KBM-7 (cell line): ENCODE measurements at regions not wholly inside any gene's neighbourhood (a gene's known extent, or its start where the extent isn't known, plus 50 kb on each side); places are given as distances from the start of the nearest gene placed in this dataset.

ENCODE experiments used
- DNase-seq: peaks from one replicate; pipeline ENCODE4 v3.0.0-alpha.2; 2015
- in situ Hi-C: fragments of 300-500 bp; cut with MboI; formaldehyde crosslinking; loops from 2 replicates; pipeline ENCODE4 v1.14.3; 2020; ENCODE audit warnings: low sequenced_read_pairs, low pct_unique_long_range_greater_than_20kb, mixed read lengths

DNA sequence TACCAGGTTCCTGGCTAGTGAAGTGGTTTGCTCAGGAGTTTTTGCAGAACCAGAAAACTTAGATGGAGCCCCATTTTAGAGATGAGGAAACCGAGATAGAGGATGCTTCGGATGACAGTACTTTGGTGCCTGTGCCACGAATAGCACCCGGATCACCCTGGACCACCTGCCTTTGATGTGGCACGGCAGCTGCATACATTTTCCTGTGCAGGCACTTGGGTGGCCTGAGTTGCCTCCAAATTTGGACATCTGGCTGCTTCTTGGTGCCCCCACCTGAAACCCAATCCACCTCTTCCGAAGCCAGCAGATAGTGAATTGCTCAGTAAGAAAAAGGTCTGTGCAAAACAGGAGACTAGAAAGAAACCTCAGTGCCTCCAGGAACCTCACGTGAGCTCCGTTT lies 140.6 kb upstream of the ID2 start:
- no peak for DNase-seq
- in situ Hi-C loops, result loop anchor here (25.0 kb wide), 1 partner anchor 1104 kb away; no protein-coding TSS in a partner anchor

DNA sequence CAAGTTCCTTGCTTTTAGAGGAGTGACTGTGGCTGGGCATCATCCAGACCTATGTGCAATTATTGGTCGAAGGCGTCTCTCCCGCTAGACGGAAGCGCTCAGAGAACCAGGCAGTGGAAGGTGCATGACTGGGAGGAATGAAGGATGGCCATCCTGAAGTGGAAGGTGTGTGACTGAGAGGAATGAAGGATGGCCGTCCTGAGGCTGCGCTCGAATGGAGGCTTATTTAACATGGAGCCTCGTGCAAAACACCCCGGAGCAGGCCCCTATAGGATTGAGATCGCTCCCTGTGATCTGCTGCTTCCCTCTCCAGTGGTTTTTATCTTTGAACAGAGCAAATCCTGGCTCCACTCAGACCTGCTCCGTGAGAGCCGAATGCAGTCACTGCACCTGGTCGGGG lies 140.2 kb upstream of the ID2 start:
- no peak for DNase-seq
- in situ Hi-C loops, result loop anchor here (25.0 kb wide), 1 partner anchor 1104 kb away; no protein-coding TSS in a partner anchor

DNA sequence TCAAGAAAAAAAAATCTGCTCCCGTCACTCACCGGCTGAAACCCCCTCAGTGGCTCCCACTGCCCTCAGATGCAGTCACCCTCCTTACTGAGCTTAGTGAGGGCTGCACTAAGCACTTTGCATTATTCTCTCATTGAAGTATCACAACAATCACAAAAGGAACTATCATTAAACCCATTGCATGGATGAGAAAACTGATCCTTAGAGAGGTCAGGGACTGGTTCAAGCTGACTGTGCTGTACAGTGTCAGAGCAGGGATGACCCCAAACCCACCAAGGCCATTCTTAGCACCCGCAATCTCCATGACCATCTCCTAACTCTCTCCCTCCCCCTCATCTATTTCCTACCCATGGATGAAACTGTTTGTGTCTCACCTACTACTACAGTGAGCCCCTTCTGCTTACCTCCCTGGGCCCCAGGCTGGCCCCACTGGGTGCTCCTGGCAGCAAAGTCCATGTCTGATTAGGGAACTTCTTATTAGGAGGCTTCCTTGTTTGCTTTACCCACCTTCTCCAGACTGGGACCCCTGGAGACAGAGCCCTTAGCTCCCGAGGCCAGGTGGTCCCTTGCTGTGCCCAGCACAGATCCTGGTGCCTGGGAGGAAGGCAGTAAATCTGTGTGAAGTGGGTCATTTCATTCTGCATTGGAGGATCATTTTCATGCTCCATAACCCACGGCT lies 139.3 kb upstream of the ID2 start:
- in situ Hi-C loops, result loop anchor here (25.0 kb wide), 1 partner anchor 1105 kb away; no protein-coding TSS in a partner anchor
- DNase-seq, result no peak

DNA sequence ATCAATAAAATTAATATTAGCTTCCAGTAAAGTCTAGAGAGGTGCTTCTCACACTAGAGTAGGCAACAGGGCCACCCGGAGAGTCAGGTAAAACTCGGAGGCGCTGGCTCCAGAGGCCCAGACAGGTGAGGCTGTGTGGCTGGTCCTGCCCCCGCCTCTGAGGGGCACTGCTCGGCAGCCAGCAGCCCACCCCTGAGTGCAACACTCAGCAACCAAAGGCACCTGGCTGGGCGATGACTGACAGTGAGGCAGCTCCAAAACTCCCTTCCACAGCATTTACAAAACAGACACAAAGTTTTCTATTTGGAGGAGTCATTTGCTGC lies 138.8 kb upstream of the ID2 start:
- DNase-seq, result no peak
- in situ Hi-C loops, result loop anchor here (25.0 kb wide), 1 partner anchor 1106 kb away; no protein-coding TSS in a partner anchor

DNA sequence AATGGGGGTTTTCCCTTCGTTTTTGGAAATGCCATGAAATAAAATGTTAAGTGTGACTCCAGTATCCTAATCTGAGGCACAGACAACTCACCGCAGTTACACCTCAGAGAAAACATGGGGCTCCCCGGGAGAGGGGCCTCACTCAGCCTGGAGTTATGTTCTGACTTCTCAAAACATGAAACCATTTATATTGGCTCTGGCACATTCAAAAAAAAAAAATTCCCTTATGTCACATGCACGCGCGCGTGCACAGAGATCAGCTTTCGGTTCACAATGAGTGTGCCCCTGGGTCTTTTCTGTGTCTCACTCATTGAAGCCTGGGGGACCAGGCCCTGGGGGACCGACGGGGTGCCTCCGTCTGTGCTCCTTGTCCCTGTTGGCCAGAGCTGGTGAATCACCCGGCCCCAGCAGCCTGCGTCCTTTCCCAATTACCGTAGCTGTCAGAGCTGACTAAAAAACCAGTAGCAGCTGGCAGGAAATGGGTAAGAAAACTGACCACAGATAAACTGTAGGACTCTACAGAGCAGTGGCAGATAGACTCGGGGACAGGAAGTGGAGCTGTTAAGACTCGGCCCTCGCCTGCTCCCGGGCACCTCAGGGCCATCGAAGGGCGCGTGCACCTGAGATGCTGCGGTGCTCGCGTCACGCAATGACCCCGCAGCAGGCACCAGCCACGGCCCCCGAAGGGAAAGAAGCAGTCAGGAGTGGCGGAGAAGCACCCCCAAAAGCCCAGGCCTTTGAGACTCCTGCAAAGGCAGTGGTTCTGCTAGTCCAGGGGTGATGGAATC lies 138.3 kb upstream of the ID2 start:
- peak; percentile 90 for DNase-seq
- in situ Hi-C loops, result loop anchor here (25.0 kb wide), 1 partner anchor 1106 kb away; no protein-coding TSS in a partner anchor

DNA sequence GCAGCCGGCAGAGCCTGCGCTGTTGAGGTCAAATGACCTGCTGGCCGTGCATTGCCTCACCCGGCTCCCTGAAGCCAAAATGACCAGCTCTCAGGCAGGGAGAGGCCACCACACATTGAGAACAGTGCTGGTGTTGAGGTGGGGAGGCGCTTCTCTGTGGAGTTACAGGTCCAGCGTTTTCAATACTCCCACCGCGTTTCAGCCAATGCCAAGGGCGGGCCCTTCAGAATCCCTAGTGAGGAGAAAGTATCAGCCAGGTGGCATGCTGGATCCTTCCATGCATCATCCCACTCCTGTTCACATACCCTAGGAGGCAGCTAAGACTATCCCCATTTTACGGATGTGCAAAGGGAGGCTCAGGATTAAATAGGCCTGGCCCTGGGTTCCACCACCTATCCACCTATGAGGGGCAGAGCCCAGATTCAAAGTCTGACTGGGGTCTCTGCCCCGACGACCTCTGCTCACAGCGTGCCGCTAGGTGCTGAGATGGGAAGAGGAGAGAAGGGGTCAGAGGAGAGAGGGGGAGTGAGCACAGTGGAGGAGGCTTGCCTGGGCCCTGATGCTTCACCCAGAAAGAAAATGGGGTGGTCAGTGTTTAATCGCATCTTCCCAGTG lies 137.6 kb upstream of the ID2 start:
- in situ Hi-C loops, result loop anchor here (25.0 kb wide), 1 partner anchor 1107 kb away; no protein-coding TSS in a partner anchor
- DNase-seq, result peak; percentile 20

DNA sequence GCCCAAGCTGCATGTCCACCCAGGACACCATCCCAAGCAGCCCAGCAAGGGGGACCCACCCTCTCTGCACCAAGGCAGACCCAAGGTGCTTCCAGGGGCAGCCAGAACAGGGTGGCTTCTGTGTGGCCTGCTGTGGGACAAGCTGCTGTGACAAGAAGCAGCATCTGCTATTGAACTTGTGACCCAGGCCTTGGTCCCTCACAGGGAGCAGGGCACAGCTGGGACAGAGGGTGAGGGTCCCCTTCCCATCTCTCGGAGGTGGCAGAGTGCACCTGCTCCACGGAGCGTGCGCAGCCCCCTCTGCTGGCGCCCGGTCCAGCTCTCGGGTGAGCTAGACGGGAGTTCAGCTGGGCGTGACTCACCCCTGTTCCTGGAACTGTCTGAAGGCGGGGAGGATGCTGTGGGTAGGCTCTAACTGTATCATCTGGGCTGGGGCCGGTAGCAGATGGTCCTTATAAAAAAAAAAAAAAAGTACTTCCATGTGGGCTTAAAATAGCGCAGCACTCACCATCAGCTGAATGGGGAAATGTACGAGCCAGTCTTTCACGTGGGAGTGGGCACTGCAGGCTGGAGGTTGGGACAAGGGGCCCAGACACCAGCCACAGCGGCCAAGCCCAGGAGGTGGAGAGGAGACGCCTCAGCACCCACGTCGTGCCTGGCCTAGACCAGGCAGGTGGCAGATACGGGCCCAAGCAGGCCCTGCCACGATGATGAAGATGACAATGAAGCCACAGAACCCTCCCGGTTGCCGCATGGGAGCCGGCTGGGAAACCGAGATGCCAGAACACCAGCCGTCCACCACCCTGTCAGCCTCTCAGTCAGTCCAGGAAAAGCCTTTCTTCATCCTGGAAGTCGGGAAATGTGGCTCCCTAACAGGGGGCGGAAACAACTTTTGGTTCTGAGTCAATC lies 136.8 kb upstream of the ID2 start:
- peak; percentile 99 for DNase-seq
- in situ Hi-C loops, result loop anchor here (25.0 kb wide), 1 partner anchor 1108 kb away; no protein-coding TSS in a partner anchor

DNA sequence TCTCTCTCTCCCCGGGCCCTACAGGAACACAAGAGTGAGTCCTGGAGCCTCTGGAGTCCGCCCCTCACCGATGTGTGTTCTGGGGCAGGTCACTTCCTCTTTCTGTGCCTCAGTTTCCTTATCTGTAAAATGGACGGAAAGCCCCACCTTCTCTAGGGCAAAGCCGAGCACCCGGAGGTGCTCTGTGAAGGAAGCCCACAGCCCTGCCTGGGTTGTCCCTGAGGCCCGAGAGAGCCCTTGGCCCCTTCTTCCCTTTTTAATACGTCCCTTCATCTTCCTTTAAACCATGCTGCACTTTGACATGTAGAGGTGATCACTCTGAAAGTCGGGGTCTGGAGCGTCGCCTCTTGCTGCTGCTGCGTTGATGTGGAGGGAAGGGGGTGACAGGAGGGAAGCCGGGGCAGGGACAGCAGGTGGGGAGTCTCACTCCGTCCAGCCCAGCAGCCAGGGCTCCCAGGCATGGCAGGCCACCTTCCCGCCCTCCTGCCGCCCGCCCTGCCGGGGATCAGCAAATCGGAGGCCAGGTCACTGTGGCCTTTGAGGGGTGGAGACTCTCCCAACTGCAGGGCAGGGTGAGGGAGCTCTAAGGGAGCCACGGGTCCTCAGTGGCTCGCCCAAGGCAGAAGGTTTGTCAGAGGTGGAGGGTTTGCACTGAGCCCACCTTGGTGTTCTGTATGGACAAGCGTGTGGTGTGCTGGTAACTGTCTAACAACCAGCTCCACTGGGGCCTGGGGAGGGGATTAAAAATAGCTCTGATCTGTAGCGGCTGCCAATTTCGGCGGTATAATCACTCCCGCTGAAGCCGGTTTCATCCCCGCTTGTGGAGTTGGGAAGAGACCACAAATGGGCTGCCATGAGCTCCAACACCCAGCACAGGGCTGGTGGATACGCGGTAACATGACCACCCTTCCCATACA lies 135.9 kb upstream of the ID2 start:
- in situ Hi-C loops, result loop anchor here (25.0 kb wide), 1 partner anchor 1109 kb away; no protein-coding TSS in a partner anchor
- DNase-seq, result peak; percentile 12

DNA sequence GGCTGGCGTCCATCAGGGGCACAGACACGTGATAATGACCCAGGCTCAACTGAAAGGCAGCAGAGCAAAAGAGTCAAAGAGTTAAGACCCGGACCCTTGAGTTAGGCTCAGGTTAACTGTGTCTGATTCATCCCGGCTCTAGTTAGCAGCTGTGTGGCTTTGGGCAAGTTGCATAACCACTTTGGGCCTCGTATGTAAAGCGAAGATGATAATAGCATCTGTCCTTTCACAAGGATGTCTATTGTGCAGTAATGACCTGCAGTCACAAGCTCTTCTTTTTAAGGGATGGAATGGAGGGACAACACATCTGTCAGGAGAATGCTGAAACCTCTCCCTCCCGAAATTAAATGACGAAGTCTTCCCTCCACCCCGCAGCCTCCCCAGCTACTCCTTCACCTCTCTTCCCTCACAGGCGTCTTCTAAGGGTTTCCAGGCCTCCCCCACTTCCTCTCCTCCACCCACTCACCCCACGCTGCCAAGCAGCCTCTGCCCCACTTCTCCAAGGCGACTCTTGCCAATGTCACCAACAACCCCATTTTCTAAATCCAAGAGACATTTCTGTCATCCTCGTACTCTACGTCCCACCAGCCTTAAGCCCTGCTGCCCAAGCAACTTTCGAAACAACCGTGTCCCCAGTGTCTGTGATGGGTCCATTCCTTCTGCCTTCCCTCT lies 135.1 kb upstream of the ID2 start:
- in situ Hi-C loops, result loop anchor here (25.0 kb wide), 1 partner anchor 1109 kb away; no protein-coding TSS in a partner anchor
- DNase-seq, result peak; percentile 19

DNA sequence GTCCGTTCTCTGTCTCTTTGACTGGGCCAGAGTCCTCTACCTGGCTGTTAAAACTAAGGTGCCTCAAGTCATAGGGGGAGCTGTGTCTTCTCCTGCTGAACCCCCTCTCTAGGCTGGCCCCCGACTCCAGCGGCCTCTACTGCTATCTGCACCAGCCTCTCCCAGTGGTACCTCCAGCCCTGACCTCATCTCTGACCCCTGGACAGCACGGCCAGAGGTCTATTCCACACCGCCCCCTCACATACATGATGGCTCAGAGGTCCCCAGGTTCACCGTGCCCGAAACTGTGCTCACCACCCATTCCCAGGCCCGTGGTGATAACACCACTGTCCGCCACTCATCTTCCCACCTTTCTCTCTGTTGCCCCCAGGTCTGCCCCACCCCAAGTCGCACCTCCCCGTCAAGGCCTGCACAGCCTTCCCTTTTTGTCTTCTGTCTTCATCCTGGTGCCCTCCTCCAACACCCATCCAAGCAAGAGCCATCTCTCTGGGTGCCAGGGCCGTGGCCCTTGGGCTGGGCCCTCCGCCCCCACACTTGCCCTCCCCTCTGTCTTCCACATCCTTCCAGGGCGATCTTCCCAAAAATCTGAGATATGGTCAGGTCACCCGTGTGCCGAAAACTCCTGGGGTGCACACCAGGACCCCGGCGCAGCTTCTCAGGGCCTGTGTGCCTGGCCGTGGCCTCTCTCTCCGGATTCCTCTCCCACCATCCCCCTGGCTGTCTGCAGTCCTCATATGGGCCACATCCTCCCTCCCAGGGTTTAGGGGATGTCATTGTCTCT lies 134.4 kb upstream of the ID2 start:
- DNase-seq, result no peak
- in situ Hi-C loops, result loop anchor here (25.0 kb wide), 1 partner anchor 1110 kb away; no protein-coding TSS in a partner anchor

DNA sequence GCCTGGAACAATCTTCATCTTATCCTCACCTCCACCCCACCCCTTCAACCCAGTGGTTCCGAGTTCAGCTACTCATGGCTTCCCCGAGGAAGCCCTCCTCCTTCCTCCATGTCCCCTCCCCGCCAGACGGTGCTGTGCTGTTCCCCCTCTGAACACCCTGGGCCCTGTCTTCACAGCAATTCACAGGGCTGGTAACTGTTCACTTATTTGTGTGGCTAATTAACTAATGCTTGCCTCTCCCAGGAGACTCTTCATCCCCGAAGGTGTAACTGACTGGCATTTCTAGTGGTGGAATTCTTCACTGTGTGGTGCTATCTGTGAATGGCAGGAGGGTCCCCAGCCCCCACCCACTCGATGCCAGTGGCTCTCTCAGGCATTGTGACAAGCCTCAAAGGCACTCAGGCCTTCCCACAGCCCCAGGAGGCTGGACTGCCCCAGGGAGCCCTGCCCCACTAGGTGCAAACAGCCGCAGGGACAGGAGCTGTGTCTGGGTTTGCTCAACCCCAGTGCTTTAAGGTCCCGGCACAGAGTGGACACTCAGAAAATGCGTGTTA lies 133.7 kb upstream of the ID2 start:
- in situ Hi-C loops, result loop anchor here (25.0 kb wide), 1 partner anchor 1111 kb away; no protein-coding TSS in a partner anchor
- DNase-seq, result no peak

DNA sequence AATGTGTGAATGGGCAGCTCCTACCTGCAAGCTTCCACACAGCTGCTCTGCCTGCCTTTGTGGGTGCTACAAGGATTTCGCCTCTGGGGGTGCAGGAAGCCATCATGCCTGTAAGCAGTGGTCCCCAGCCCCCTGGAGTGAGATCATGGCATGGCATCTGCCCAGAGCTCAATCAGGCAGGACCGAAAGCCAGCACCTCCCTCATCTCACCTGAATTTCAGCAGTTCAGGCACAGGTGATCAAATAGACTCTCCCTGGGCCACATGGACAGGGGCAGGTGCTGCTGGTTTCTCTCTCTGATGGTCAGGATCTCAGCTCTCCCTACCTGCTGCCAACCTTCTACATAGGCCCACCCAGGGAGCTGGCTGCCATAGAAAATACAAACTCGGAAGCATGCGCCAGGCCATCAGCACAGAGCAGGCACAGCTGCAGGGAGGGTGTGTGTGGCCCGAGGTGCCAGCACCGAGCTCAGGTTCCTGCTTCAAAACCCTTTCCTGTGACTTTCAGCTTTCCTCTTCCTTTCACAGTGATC lies 133.2 kb upstream of the ID2 start:
- no peak for DNase-seq
- in situ Hi-C loops, result loop anchor here (25.0 kb wide), 1 partner anchor 1111 kb away; no protein-coding TSS in a partner anchor

DNA sequence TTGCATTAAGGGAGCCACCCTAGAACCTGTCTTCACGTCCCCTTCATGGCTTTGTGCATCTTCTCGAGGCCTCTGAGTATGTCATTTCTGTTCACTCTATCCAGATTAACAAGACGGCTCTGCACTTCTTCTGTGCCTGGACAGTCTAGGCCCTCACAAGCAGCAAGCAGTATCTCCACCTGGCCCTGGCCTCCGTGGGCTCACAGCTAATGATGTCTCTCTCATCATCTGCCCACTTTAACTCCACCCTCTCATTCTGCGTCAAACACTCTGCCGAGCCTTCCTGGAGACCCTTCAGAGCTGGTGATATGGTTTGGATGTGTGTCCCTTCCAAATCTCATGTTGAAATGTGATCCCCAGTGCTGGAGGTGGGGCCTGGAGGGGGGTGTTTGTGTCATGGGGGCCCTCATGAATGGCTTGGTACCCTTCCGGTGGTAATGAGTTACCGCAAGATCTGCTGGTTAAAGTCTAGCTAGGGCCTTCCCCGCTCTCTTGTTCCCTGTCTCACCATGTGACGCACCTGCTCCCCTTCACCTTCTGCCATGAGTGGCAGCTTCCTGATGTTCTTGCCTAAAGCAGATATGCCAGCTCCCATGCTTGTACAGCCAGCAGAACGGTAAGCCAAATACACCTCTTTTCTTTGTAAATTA lies 132.5 kb upstream of the ID2 start:
- no peak for DNase-seq
- in situ Hi-C loops, result loop anchor here (25.0 kb wide), 1 partner anchor 1112 kb away; no protein-coding TSS in a partner anchor

DNA sequence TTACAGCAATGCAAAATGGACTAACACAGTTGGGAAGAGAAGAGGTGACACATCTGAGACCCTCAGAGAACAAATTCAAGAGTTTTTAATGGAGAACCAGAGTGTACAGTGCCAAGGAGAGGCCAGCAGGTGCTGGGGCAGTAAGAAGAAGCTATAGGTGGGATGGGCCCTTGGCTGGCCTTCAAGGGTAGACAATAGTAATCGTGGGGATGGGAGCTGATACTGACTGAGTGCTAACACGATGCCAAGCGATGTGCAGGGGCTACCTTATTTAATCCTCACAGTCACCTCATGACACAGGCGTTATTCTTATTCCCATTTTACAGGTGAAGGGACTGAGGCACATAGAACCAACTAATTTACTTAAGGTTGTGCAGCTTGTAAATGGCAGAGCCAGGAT lies 131.9 kb upstream of the ID2 start:
- no peak for DNase-seq
- in situ Hi-C loops, result loop anchor here (25.0 kb wide), 1 partner anchor 1113 kb away; no protein-coding TSS in a partner anchor

DNA sequence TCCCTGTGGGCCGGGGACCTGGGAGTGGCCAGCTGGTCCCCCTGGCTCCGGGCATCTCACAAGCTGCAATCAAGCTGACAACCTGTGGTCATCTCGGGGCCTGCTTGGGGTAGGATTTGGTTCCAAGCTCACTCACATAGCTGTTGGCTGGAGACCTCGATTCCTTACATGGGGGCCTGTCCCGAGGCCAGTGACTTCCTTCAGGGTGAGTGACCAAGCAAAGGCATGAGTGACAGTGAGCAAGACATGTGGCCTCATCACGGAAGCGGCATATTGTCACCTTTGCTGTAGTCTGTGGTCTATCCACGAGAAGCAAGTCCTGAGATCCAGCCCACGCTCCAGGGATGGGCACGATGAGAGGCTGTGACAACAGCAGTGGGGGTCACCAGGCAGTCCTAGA lies 131.4 kb upstream of the ID2 start:
- DNase-seq, result no peak
- in situ Hi-C loops, result no loop called here
